Uterus (tissue), 3 donors: ENCODE measurements at regions not wholly inside any gene's neighbourhood (a gene's known extent, or its start where the extent isn't known, plus 50 kb on each side); places are given as distances from the start of the nearest gene placed in this dataset.

ENCODE experiments used
- DNase-seq, 2 donors: peaks; one replicate each; pipeline ENCODE4 v3.0.0-alpha.2; 2019 to 2020
- H3K27ac ChIP-seq, 2 donors: fragments of 200-600 bp; sonication (generic); 1 replicate in 1 of 2; 2 replicates in 1 of 2; pipeline ENCODE4 v1.5.1; 2016 to 2018
- H3K27me3 ChIP-seq, 2 donors: fragments of 200-600 bp; sonication (generic); one replicate each; pipeline ENCODE4 v1.5.1; 2018 to 2019; ENCODE audit warnings: control low read depth in 1 of 2
- H3K36me3 ChIP-seq, 2 donors: fragments of 200-600 bp; sonication (generic); one replicate each; pipeline ENCODE4 v1.5.1; 2019; ENCODE audit warnings: control low read depth in 1 of 2
- H3K4me1 ChIP-seq, 2 donors: fragments of 200-600 bp; sonication (generic); one replicate each; pipeline ENCODE4 v1.5.1; 2018 to 2019; ENCODE audit warnings: control low read depth in 1 of 2
- H3K4me3 ChIP-seq, 2 donors: fragments of 200-600 bp; sonication (generic); 1 replicate in 1 of 2; 2 replicates in 1 of 2; pipeline ENCODE4 v1.5.1; 2018 to 2019; ENCODE audit warnings: mild to moderate bottlenecking in 1 of 2
- H3K9me3 ChIP-seq, 2 donors: fragments of 200-600 bp; sonication (generic); one replicate each; pipeline ENCODE4 v1.5.1; 2019; ENCODE audit warnings: control low read depth in 1 of 2
- POLR2A ChIP-seq, 2 donors: fragments of 450-650 bp; IDR thresholded peaks; one replicate each; pipeline ENCODE4 v1.6.1; 2016; ENCODE audit warnings: antibody characterized with exemption in 2 of 2, mild to moderate bottlenecking in 1 of 2, moderate library complexity in 1 of 2
- intact Hi-C: fragments of 100-400 bp; cut with DNase I; formaldehyde crosslinking; loops from one replicate; pipeline ENCODE4 v1.15.1; 2023; ENCODE audit warnings: low total_unique reads
- TF ChIP-seq, protein P1 (sequence below), 4 experiments: fragments of 200-600 bp in 2 of 4; fragments of 450-650 bp in 2 of 4; sonication (generic) in 2 of 4; IDR thresholded peaks; one replicate each; pipeline ENCODE4 v1.5.1; 2016 to 2019; ENCODE audit warnings: antibody characterized with exemption in 4 of 4, mild to moderate bottlenecking in 2 of 4, moderate library complexity in 1 of 4
- donor health status: DM: yes; HTN: yes; CAD: no.

DNA sequence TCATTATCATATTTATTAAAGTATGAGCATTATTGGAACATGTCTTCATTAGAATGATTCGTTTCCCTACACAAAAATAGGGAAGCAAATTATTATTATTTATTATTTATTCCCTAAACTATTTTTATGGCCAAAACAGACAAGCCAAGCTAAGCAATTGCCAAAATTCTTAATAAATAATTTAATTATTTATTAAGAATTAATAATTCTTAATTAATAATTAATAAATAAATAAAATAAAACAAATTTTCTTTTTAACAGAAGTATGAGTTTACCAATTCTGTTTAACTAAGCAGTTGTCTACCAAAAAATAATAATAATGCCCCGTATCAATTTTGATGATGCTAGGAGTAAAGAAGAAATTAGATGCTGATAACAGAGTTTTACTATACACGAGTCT lies 1080.8 kb upstream of the AGA start:
- H3K4me1 ChIP-seq, result no peaks in the 10 kb centered on the region
- no peak overlapping the region for H3K27ac ChIP-seq
- H3K27me3 ChIP-seq, result no peaks in the 10 kb centered on the region
- no peak for TF ChIP-seq POLR2A (IDR thresholded peaks at IDR 0.05)
- TF ChIP-seq, protein P1, sequence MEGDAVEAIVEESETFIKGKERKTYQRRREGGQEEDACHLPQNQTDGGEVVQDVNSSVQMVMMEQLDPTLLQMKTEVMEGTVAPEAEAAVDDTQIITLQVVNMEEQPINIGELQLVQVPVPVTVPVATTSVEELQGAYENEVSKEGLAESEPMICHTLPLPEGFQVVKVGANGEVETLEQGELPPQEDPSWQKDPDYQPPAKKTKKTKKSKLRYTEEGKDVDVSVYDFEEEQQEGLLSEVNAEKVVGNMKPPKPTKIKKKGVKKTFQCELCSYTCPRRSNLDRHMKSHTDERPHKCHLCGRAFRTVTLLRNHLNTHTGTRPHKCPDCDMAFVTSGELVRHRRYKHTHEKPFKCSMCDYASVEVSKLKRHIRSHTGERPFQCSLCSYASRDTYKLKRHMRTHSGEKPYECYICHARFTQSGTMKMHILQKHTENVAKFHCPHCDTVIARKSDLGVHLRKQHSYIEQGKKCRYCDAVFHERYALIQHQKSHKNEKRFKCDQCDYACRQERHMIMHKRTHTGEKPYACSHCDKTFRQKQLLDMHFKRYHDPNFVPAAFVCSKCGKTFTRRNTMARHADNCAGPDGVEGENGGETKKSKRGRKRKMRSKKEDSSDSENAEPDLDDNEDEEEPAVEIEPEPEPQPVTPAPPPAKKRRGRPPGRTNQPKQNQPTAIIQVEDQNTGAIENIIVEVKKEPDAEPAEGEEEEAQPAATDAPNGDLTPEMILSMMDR (IDR thresholded peaks at IDR 0.05), result no peak
- intact Hi-C loops, result no loop called here
- no peaks in the 10 kb centered on the region for H3K9me3 ChIP-seq
- no peak overlapping the region for H3K4me3 ChIP-seq
- DNase-seq, result no peak
- no peaks in the 10 kb centered on the region for H3K36me3 ChIP-seq

DNA sequence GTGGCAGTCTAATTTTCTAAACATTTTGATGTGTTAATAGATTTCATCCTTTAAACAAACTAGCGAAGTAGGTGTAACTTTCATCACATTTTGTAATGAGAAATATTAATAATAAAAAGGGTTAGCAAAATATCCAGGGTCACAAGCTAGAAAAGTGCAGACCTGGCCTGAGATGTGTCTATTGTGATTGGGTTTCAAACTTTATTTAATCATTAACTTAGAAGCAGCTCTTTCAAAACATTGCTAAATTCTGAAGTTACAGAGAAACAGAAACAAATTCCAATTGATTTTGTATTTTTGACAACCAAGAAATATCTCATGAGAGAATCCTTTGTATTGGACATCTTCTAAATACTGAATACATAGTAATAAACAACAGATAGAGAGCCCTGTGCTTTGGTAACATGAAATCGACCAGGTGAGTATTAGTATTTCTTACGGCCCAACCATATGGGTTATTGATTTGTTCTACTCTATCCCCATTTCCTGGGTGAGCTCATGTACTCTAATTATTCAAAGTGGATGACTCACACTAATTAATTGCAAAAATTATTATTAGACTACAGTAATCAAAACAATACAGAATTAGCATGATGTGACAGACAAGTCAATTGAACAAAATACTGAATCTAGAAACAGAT lies 1093.8 kb upstream of the AGA start:
- no peaks in the 10 kb centered on the region for H3K36me3 ChIP-seq
- H3K9me3 ChIP-seq, result no peaks in the 10 kb centered on the region
- no peak overlapping the region for H3K4me3 ChIP-seq
- DNase-seq, result no peak
- no peaks in the 10 kb centered on the region for H3K4me1 ChIP-seq
- TF ChIP-seq POLR2A (IDR thresholded peaks at IDR 0.05), result no peak
- TF ChIP-seq, protein P1 (IDR thresholded peaks at IDR 0.05), result no peak
- intact Hi-C loops, result no loop called here
- no peak overlapping the region for H3K27ac ChIP-seq
- H3K27me3 ChIP-seq, result no peaks in the 10 kb centered on the region

- Histone ChIP-seq H3K27ac (no peak overlapping the region), H3K36me3 (no peaks in the 10 kb centered on the region), H3K9me3 (no peaks in the 10 kb centered on the region), H3K4me3 (no peak overlapping the region), H3K4me1 (no peaks in the 10 kb centered on the region), H3K27me3 (no peaks in the 10 kb centered on the region)
- TF ChIP-seq, protein P1 (IDR thresholded peaks at IDR 0.05), result no peak
- TF ChIP-seq POLR2A (IDR thresholded peaks at IDR 0.05), result no peak
- intact Hi-C loops, result no loop called here
- DNase-seq, result no peak
Observed at GRCh38 chr4:178553201-178553600, 1111.0 kb upstream of the AGA start.

DNA sequence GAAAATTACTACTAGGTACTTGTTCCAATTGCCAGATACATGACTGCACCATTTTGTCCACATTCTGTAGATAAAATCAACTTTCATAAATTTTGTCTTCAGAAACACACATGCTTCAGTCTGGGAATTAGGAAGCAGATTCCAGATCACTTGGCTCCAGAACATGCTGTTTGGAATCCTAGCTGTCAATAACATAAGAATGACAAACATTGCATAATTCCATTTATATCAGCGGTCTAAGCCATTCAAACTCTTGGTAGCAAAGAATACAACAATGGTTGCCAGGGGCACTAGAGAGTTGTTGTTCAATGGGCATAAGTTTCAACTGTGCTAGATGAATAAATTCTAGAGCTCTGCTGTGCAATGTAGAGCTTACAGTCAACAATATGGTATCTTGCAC lies 1112.1 kb upstream of the AGA start:
- no peak for TF ChIP-seq POLR2A (IDR thresholded peaks at IDR 0.05)
- TF ChIP-seq, protein P1 (IDR thresholded peaks at IDR 0.05), result no peak
- Histone ChIP-seq H3K4me1 (no peaks in the 10 kb centered on the region), H3K27me3 (no peaks in the 10 kb centered on the region), H3K4me3 (no peak overlapping the region), H3K36me3 (no peaks in the 10 kb centered on the region), H3K9me3 (no peaks in the 10 kb centered on the region), H3K27ac (no peak overlapping the region)
- no peak for DNase-seq
- intact Hi-C loops, result no loop called here

DNA sequence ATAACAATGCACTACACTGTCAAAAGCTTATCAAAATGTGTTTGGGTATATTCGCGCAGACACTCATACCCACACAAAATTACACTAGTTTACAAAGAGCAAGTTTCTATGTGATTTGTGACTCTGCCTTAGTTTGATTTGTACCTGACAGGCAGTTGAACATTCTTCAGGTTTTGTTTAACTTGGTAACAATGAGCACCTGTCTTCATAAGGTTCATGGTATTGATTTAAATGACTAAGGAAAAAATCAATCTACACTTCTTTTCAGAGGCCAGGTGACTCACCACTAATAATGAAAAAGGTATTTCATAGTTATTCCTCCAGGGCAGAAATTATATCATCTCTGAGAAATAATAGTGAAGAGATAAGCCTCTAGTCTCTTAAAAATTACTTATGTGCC lies 1114.6 kb upstream of the AGA start:
- H3K36me3 ChIP-seq, result no peaks in the 10 kb centered on the region
- intact Hi-C loops, result no loop called here
- H3K27ac ChIP-seq, result no peak overlapping the region
- no peaks in the 10 kb centered on the region for H3K27me3 ChIP-seq
- no peak for DNase-seq
- no peak for TF ChIP-seq POLR2A (IDR thresholded peaks at IDR 0.05)
- TF ChIP-seq, protein P1 (IDR thresholded peaks at IDR 0.05), result no peak
- H3K4me1 ChIP-seq, result no peaks in the 10 kb centered on the region
- no peaks in the 10 kb centered on the region for H3K9me3 ChIP-seq
- H3K4me3 ChIP-seq, result no peak overlapping the region
